GM12878 (cell line): ENCODE measurements at regions not wholly inside any gene's neighbourhood (a gene's known extent, or its start where the extent isn't known, plus 50 kb on each side); places are given as distances from the start of the nearest gene placed in this dataset.

Experiments used
- ATAC-seq: fragments of 200-7000 bp; cut with Tn5 transposase; 3 replicates; pipeline ENCODE4 v1.9.1; 2020; ENCODE audit warnings: mild to moderate bottlenecking, moderate library complexity
- BruUV-seq: library from RNA; stranded (reverse); fragments of 400-500 nt; replicated peaks from 2 replicates; lab custom pipeline; 2021; lab: Mats Ljungman, UMichigan
- CTCF ChIA-PET: fragments of 300-600 bp; sonication (Branson Sonifier 250); formaldehyde crosslinking; extraction: SDS; loops from one replicate; lab custom pipeline; 2021; ENCODE audit warnings: inconsistent platforms; lab: Yijun Ruan, JAX
- POLR2A ChIA-PET: fragments of 350-600 bp; formaldehyde crosslinking; extraction: SDS; loops from one replicate; lab custom pipeline; 2021; ENCODE audit warnings: inconsistent platforms; lab: Charles Lee
- RAD21 ChIA-PET: fragments of 300-600 bp; sonication (Branson Sonifier 250); formaldehyde crosslinking; loops from one replicate; lab custom pipeline; 2023; ENCODE audit warnings: antibody characterized with exemption; ENCODE audit not compliant: unreplicated experiment; lab: Charles Lee
- SMC1A ChIA-PET: fragments of 300-600 bp; sonication (Branson Sonifier 250); formaldehyde crosslinking; loops from one replicate; lab custom pipeline; 2023; ENCODE audit not compliant: unreplicated experiment, uncharacterized antibody; lab: Charles Lee
- DNase-seq: peaks from one replicate; pipeline ENCODE4 v3.0.0-alpha.2; 2011; ENCODE audit warnings: low read depth, low spot score
- FAIRE-seq: peaks from 3 replicates; lab custom pipeline; 2011; peaks lifted over from hg19 to GRCh38; lab: Jason Lieb, UNC
- H2AFZ ChIP-seq: 2 replicates; pipeline ENCODE4 v1.6.0; 2011; ENCODE audit warnings: low read depth, low read length, control low read depth; ENCODE audit not compliant: control insufficient read depth
- H3K27ac ChIP-seq: 2 replicates; pipeline ENCODE4 v1.5.1; 2011; ENCODE audit warnings: control low read depth; ENCODE audit not compliant: control insufficient read depth, insufficient read depth
- H3K27me3 ChIP-seq, 2 experiments: replicated peaks in 1 of 2; 2 replicates each; pipeline versions ENCODE4 v1.6.0 to v1.6.1; 2011; ENCODE audit warnings: low read length in 1 of 2; ENCODE audit not compliant: control insufficient read depth in 2 of 2, insufficient read depth in 2 of 2
- H3K36me3 ChIP-seq, 2 experiments: 2 replicates each; pipeline ENCODE4 v1.5.1; 2011; ENCODE audit warnings: low read length in 1 of 2; ENCODE audit not compliant: control insufficient read depth in 2 of 2, insufficient read depth in 2 of 2
- H3K4me1 ChIP-seq: 2 replicates; pipeline ENCODE4 v1.6.1; 2011; ENCODE audit warnings: mild to moderate bottlenecking, low read length, moderate library complexity, mixed read lengths; ENCODE audit not compliant: control insufficient read depth, insufficient read depth
- H3K4me2 ChIP-seq: 2 replicates; pipeline ENCODE4 v1.6.0; 2011; ENCODE audit warnings: control low read depth; ENCODE audit not compliant: control insufficient read depth, insufficient read depth
- H3K4me3 ChIP-seq: fragments of 200-600 bp; sonication (generic); 2 replicates; pipeline ENCODE4 v1.5.1; 2016
- H3K79me2 ChIP-seq: 2 replicates; pipeline ENCODE4 v1.6.0; 2011; ENCODE audit warnings: low read length; ENCODE audit not compliant: control insufficient read depth, insufficient read depth
- H3K9ac ChIP-seq: 2 replicates; pipeline ENCODE4 v1.8.0; 2011; ENCODE audit warnings: low read length, control low read depth, mixed read lengths; ENCODE audit not compliant: control insufficient read depth, insufficient read depth
- H3K9me3 ChIP-seq: replicated peaks from 3 replicates; pipeline ENCODE4 v1.5.1; 2011; ENCODE audit warnings: mild to moderate bottlenecking, low read length; ENCODE audit not compliant: control insufficient read depth, insufficient read depth
- H4K20me1 ChIP-seq: 2 replicates; pipeline ENCODE4 v1.6.0; 2011; ENCODE audit not compliant: control insufficient read depth, insufficient read depth
- CHD1 ChIP-seq: IDR thresholded peaks from 2 replicates; pipeline ENCODE4 v1.6.1; 2012; ENCODE audit warnings: low read depth, low read length, improper control_type of control experiment
- E2F8 ChIP-seq: fragments of 450-650 bp; IDR thresholded peaks from 2 replicates; pipeline ENCODE4 v1.6.1; 2018; ENCODE audit warnings: mild to moderate bottlenecking, low read depth, moderate library complexity; ENCODE audit not compliant: partially characterized antibody
- IRF3 ChIP-seq: fragments of 450-650 bp; IDR thresholded peaks from 2 replicates; pipeline ENCODE4 v1.6.1; 2014; ENCODE audit warnings: mild to moderate bottlenecking
- RFX5 ChIP-seq: IDR thresholded peaks from 2 replicates; pipeline ENCODE4 v1.6.1; 2011; ENCODE audit warnings: low read depth, low read length, improper control_type of control experiment
- SP1 ChIP-seq: IDR thresholded peaks from one replicate; pipeline ENCODE4 v1.6.1; 2011; ENCODE audit warnings: low read depth, low read length
- STAT1 ChIP-seq: fragments of 450-650 bp; conservative IDR thresholded peaks from 2 replicates; pipeline ENCODE4 v1.6.1; 2014; ENCODE audit warnings: antibody characterized with exemption, mild to moderate bottlenecking
- STAT3 ChIP-seq: IDR thresholded peaks from 2 replicates; pipeline ENCODE4 v1.6.1; 2011; ENCODE audit warnings: low read depth, low read length, improper control_type of control experiment
- TBL1XR1 ChIP-seq: IDR thresholded peaks from 2 replicates; pipeline ENCODE4 v1.6.1; 2012; ENCODE audit warnings: low read depth, low read length, improper control_type of control experiment
- WGBS: methylation state at CpG from one replicate; pipeline ENCODE4 v1.1.6; 2016; ENCODE audit warnings: low lambda C conversion rate; ENCODE audit not compliant: insufficient replicate concordance, insufficient coverage; ENCODE audit errors: missing lambda C conversion rate; 5-methylcytosine and 5-hydroxymethylcytosine counted together
- in situ Hi-C: fragments of 300-500 bp; cut with MboI; formaldehyde crosslinking; loops from 9 replicates; pipeline ENCODE4 v1.14.3; 2018; ENCODE audit warnings: mixed read lengths
- intact Hi-C: fragments of 100-400 bp; cut with micrococcal nuclease; formaldehyde crosslinking; loops from one replicate; pipeline ENCODE4 v1.14.2; 2022; ENCODE audit not compliant: unreplicated experiment
- TF ChIP-seq, protein P1 (sequence below): fragments of 450-650 bp; IDR thresholded peaks from 2 replicates; pipeline ENCODE4 v1.6.1; 2016; ENCODE audit warnings: mild to moderate bottlenecking
- TF ChIP-seq, protein P2 (sequence below): fragments of 450-650 bp; IDR thresholded peaks from 2 replicates; pipeline ENCODE4 v1.6.1; 2017; ENCODE audit warnings: mild to moderate bottlenecking, low read depth, inconsistent platforms; ENCODE audit not compliant: poor library complexity, severe bottlenecking
- TF ChIP-seq, protein P3 (sequence below): IDR thresholded peaks from 2 replicates; pipeline ENCODE4 v1.6.1; 2012; ENCODE audit warnings: low read depth, low read length, improper control_type of control experiment
- TF ChIP-seq, protein P4 (sequence below): fragments of 450-650 bp; formaldehyde crosslinking; IDR thresholded peaks from 2 replicates; pipeline ENCODE4 v1.5.0; 2022; ENCODE audit warnings: mild to moderate bottlenecking, missing genetic modification characterization

- TF ChIP-seq IRF3: no peak
- TF ChIP-seq, protein P1, sequence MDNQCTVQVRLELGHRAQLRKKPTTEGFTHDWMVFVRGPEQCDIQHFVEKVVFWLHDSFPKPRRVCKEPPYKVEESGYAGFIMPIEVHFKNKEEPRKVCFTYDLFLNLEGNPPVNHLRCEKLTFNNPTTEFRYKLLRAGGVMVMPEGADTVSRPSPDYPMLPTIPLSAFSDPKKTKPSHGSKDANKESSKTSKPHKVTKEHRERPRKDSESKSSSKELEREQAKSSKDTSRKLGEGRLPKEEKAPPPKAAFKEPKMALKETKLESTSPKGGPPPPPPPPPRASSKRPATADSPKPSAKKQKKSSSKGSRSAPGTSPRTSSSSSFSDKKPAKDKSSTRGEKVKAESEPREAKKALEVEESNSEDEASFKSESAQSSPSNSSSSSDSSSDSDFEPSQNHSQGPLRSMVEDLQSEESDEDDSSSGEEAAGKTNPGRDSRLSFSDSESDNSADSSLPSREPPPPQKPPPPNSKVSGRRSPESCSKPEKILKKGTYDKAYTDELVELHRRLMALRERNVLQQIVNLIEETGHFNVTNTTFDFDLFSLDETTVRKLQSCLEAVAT: no peak
- TF ChIP-seq STAT3: no peak
- TF ChIP-seq, protein P2, sequence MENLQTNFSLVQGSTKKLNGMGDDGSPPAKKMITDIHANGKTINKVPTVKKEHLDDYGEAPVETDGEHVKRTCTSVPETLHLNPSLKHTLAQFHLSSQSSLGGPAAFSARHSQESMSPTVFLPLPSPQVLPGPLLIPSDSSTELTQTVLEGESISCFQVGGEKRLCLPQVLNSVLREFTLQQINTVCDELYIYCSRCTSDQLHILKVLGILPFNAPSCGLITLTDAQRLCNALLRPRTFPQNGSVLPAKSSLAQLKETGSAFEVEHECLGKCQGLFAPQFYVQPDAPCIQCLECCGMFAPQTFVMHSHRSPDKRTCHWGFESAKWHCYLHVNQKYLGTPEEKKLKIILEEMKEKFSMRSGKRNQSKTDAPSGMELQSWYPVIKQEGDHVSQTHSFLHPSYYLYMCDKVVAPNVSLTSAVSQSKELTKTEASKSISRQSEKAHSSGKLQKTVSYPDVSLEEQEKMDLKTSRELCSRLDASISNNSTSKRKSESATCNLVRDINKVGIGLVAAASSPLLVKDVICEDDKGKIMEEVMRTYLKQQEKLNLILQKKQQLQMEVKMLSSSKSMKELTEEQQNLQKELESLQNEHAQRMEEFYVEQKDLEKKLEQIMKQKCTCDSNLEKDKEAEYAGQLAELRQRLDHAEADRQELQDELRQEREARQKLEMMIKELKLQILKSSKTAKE: no peak
- TF ChIP-seq STAT1: no peak
Observed at GRCh38 chr2:30089171-30089570, 57.6 kb upstream of the YPEL5 start (continued).

- 56% methylated on average over 7 of the region's 7 CpGs for WGBS
- Histone ChIP-seq H3K4me1 (no peaks in the 10 kb centered on the region), H3K27me3 (peaks cover 0 to 2% of the 10 kb centered on the region in 2 experiments; a peak in 1 of 4 replicates), H3K36me3 (no peaks in the 10 kb centered on the region), H3K27ac (no peak overlapping the region), H2AFZ (no peak overlapping the region), H3K79me2 (no peaks in the 10 kb centered on the region), H3K4me2 (no peak overlapping the region), H3K9me3 (no peaks in the 10 kb centered on the region), H4K20me1 (no peaks in the 10 kb centered on the region), H3K9ac (no peak overlapping the region), H3K4me3 (no peak overlapping the region)
- no peak for ATAC-seq
- no peak for DNase-seq
- ChIA-PET CTCF (interaction anchor here (1.5 kb wide), 1 partner anchor 616 kb away, joined by 5 read pairs; no protein-coding TSS in a partner anchor), RAD21 (no interaction called here), SMC1A (no interaction called here), POLR2A (no interaction called here)
- no peak for FAIRE-seq
- intact Hi-C loops: no loop called here
- in situ Hi-C loops: no loop called here
- BruUV-seq: no TSS peak
- TF ChIP-seq, protein P3, sequence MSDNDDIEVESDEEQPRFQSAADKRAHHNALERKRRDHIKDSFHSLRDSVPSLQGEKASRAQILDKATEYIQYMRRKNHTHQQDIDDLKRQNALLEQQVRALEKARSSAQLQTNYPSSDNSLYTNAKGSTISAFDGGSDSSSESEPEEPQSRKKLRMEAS: no peak
- no peak for TF ChIP-seq RFX5
- TF ChIP-seq TBL1XR1: no peak
- TF ChIP-seq CHD1: no peak
- TF ChIP-seq, protein P4, sequence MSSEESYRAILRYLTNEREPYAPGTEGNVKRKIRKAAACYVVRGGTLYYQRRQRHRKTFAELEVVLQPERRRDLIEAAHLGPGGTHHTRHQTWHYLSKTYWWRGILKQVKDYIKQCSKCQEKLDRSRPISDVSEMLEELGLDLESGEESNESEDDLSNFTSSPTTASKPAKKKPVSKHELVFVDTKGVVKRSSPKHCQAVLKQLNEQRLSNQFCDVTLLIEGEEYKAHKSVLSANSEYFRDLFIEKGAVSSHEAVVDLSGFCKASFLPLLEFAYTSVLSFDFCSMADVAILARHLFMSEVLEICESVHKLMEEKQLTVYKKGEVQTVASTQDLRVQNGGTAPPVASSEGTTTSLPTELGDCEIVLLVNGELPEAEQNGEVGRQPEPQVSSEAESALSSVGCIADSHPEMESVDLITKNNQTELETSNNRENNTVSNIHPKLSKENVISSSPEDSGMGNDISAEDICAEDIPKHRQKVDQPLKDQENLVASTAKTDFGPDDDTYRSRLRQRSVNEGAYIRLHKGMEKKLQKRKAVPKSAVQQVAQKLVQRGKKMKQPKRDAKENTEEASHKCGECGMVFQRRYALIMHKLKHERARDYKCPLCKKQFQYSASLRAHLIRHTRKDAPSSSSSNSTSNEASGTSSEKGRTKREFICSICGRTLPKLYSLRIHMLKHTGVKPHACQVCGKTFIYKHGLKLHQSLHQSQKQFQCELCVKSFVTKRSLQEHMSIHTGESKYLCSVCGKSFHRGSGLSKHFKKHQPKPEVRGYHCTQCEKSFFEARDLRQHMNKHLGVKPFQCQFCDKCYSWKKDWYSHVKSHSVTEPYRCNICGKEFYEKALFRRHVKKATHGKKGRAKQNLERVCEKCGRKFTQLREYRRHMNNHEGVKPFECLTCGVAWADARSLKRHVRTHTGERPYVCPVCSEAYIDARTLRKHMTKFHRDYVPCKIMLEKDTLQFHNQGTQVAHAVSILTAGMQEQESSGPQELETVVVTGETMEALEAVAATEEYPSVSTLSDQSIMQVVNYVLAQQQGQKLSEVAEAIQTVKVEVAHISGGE (CRISPR knock-in tag): no peak
- no peak for TF ChIP-seq E2F8
- no peak for TF ChIP-seq SP1
- TF ChIP-seq STAT1: no peak
Observed at GRCh38 chr2:30095402-30095801, 51.4 kb upstream of the YPEL5 start.
